CD4-positive, alpha-beta T cell (primary cell): ENCODE measurements at regions not wholly inside any gene's neighbourhood (a gene's known extent, or its start where the extent isn't known, plus 50 kb on each side); places are given as distances from the start of the nearest gene placed in this dataset.

Experiments
- ATAC-seq: fragments of 200-7000 bp; cut with Tn5 transposase; one replicate; pipeline ENCODE4 v1.10.0; 2022; ENCODE audit warnings: mild to moderate bottlenecking; ENCODE audit not compliant: poor library complexity
- CTCF ChIA-PET: fragments of 350-600 bp; sonication (Branson Sonifier 250); formaldehyde crosslinking; loops from one replicate; lab custom pipeline; 2021; ENCODE audit warnings: antibody characterized with exemption, inconsistent platforms; lab: Charles Lee
- POLR2A ChIA-PET: fragments of 350-600 bp; sonication (Branson Sonifier 250); formaldehyde crosslinking; loops from one replicate; lab custom pipeline; 2021; ENCODE audit warnings: antibody characterized with exemption, inconsistent platforms; lab: Charles Lee
- DNase-seq, 14 experiments: peaks; one replicate each; pipeline ENCODE4 v3.0.0-alpha.2; 2013 to 2020; ENCODE audit warnings: mixed read lengths in 2 of 14
- H3K27ac ChIP-seq, 2 donors: one replicate each; pipeline versions ENCODE4 v1.5.1 to v1.7.0; 2013; ENCODE audit warnings: low read length in 2 of 2, low read depth in 1 of 2, mild to moderate bottlenecking in 1 of 2
- H3K27me3 ChIP-seq, 2 experiments: 1 replicate in 1 of 2; 2 replicates in 1 of 2; pipeline versions ENCODE4 v1.6.1 to v1.7.0; 2013; ENCODE audit warnings: low read length in 2 of 2, control low read depth in 1 of 2, mild to moderate bottlenecking in 1 of 2, moderate library complexity in 1 of 2; ENCODE audit not compliant: insufficient read depth in 2 of 2, control insufficient read depth in 1 of 2
- H3K36me3 ChIP-seq: one replicate; pipeline ENCODE4 v1.6.1; 2013; ENCODE audit warnings: low read length, control low read depth; ENCODE audit not compliant: insufficient read depth
- H3K4me1 ChIP-seq: one replicate; pipeline ENCODE4 v1.6.1; 2013; ENCODE audit warnings: low read length, control low read depth; ENCODE audit not compliant: insufficient read depth
- H3K4me3 ChIP-seq: one replicate; pipeline ENCODE4 v1.5.1; 2013; ENCODE audit warnings: mild to moderate bottlenecking, low read length, moderate library complexity
- H3K9me3 ChIP-seq, 2 experiments: 1 replicate in 1 of 2; 2 replicates in 1 of 2; pipeline versions ENCODE4 v1.6.1 to v1.7.0; 2013; ENCODE audit warnings: low read length in 2 of 2, mild to moderate bottlenecking in 2 of 2, control low read depth in 1 of 2, moderate library complexity in 1 of 2; ENCODE audit not compliant: control insufficient read depth in 1 of 2, insufficient read depth in 1 of 2
- H3K27ac Mint-ChIP-seq: one replicate; pipeline ENCODE4 v1.8.0; 2020; ENCODE audit warnings: mixed read lengths
- H3K27me3 Mint-ChIP-seq: one replicate; pipeline ENCODE4 v1.8.0; 2021; ENCODE audit warnings: mixed read lengths
- H3K36me3 Mint-ChIP-seq: one replicate; pipeline ENCODE4 v1.8.0; 2021; ENCODE audit warnings: low read depth, mixed read lengths
- H3K4me1 Mint-ChIP-seq: one replicate; pipeline ENCODE4 v1.8.0; 2021; ENCODE audit warnings: low read depth, mixed read lengths
- H3K4me3 Mint-ChIP-seq: one replicate; pipeline ENCODE4 v1.8.0; 2020; ENCODE audit warnings: mild to moderate bottlenecking, mixed read lengths
- H3K9me3 Mint-ChIP-seq: one replicate; pipeline ENCODE4 v1.8.0; 2020; ENCODE audit warnings: mixed read lengths
- CTCF ChIP-seq: fragments of 200-600 bp; IDR thresholded peaks from one replicate; pipeline ENCODE4 v1.8.0; 2022; ENCODE audit warnings: antibody characterized with exemption, mild to moderate bottlenecking
- intact Hi-C, 2 experiments: fragments of 100-400 bp; cut with DNase I in 1 of 2; cut with micrococcal nuclease in 1 of 2; formaldehyde crosslinking; loops; one replicate each; pipeline versions ENCODE4 v1.15.1 to v1.9.0; 2023 to 2025; cut with DNase I, micrococcal nuclease

DNA sequence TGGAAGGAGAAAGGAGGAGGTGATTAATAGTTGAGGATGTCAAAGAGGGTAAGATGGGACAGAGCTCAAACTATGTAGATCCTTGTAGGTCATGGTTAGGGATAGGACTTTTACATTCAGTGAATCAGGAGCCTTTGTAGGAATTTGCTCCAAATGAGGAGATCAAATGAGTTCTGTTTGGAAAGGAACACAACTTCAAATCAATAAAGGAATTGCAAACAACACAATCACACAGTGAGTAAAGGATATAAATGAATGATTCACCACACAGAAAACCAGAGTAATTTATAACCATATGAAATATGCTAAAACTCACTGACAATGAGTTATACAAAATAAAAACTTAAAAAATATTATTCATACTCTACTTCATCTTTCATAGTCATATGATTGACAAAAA is 480.8 kb upstream of the EPHA7 start:
- Histone ChIP-seq H3K36me3 (no peaks in the 10 kb centered on the region), H3K9me3 (peaks cover 0 to 5% of the 10 kb centered on the region in 2 experiments), H3K27me3 (no peaks in the 10 kb centered on the region), H3K27ac (no peak overlapping the region), H3K4me1 (no peaks in the 10 kb centered on the region), H3K4me3 (no peak overlapping the region)
- Mint-ChIP-seq H3K36me3 (no peaks in the 10 kb centered on the region), H3K27me3 (no peaks in the 10 kb centered on the region), H3K27ac (no peak overlapping the region), H3K9me3 (peaks cover 5% of the 10 kb centered on the region), H3K4me1 (no peaks in the 10 kb centered on the region), H3K4me3 (no peak overlapping the region)
- POLR2A ChIA-PET = no interaction called here
- CTCF ChIA-PET = interaction anchor here (2.0 kb wide), 1 partner anchor 9 kb away, joined by 5 read pairs; no protein-coding TSS in a partner anchor
- no peak for TF ChIP-seq CTCF
- no peak for ATAC-seq
- intact Hi-C loops = no loop called here
- DNase-seq = no peak

GRCh38 chr6:93896081-93896480 is 476.7 kb upstream of the EPHA7 start:
- ATAC-seq = no peak

DNA sequence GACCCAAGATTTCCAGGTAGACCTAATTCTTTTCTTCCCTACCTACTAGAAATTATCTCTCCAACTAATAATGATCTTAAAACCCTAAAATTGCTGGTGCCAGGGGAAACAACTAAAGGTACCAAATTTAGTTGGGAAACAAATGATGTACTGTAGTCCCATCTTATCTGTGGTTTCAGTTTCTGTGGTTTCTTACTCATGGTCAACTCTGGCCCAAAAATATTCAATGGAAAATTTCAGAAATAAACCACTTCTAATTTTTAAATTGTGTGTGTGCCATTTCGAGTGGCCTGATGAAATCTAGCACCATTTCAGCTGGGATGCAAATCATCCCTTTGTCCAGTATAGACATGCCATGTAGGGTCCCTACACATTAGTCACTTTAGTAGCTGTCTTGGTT is 475.2 kb upstream of the EPHA7 start:
- CTCF ChIA-PET = no interaction called here
- intact Hi-C loops = no loop called here
- Mint-ChIP-seq H3K4me1 (no peaks in the 10 kb centered on the region), H3K9me3 (peaks cover 8% of the 10 kb centered on the region), H3K27ac (no peak overlapping the region), H3K36me3 (no peaks in the 10 kb centered on the region), H3K4me3 (no peak overlapping the region), H3K27me3 (no peaks in the 10 kb centered on the region)
- DNase-seq (no peak), ATAC-seq (no peak)
- Histone ChIP-seq H3K27me3 (no peaks in the 10 kb centered on the region), H3K4me1 (no peaks in the 10 kb centered on the region), H3K36me3 (no peaks in the 10 kb centered on the region), H3K9me3 (no peaks in the 10 kb centered on the region), H3K4me3 (no peak overlapping the region), H3K27ac (no peak overlapping the region)
- POLR2A ChIA-PET = no interaction called here
- TF ChIP-seq CTCF = no peak

More at GRCh38 chr6:93896081-93896480, 476.7 kb upstream of the EPHA7 start:
- TF ChIP-seq CTCF = no peak
- CTCF ChIA-PET = no interaction called here
- Mint-ChIP-seq H3K4me1 (no peaks in the 10 kb centered on the region), H3K27me3 (no peaks in the 10 kb centered on the region), H3K9me3 (peaks cover 8% of the 10 kb centered on the region), H3K27ac (no peak overlapping the region), H3K4me3 (no peak overlapping the region), H3K36me3 (no peaks in the 10 kb centered on the region)
- intact Hi-C loops = no loop called here
- H3K36me3 ChIP-seq = no peaks in the 10 kb centered on the region
- POLR2A ChIA-PET = no interaction called here
- H3K4me1 ChIP-seq = no peaks in the 10 kb centered on the region
- H3K9me3 ChIP-seq = no peaks in the 10 kb centered on the region
- H3K27ac ChIP-seq = no peak overlapping the region
- no peaks in the 10 kb centered on the region for H3K27me3 ChIP-seq
- H3K4me3 ChIP-seq = no peak overlapping the region
- DNase-seq = no peak
